GM10266 (cell line): ENCODE measurements at regions not wholly inside any gene's neighbourhood (a gene's known extent, or its start where the extent isn't known, plus 50 kb on each side); places are given as distances from the start of the nearest gene placed in this dataset.

Experiments used
- DNase-seq: peaks from one replicate; pipeline ENCODE4 v3.0.0; 2012; ENCODE audit errors: extremely low spot score
- CTCF ChIP-seq: IDR thresholded peaks from 2 replicates; pipeline ENCODE4 v1.5.1; 2012; ENCODE audit warnings: mild to moderate bottlenecking, low read depth; ENCODE audit not compliant: control insufficient read depth, insufficient read depth; ENCODE audit errors: missing control alignments

- DNase-seq: no peak
- TF ChIP-seq CTCF: no peak
Measured at GRCh38 chr4:128384765-128385598, 97.4 kb upstream of the PGRMC2 start.

GRCh38 chr4:128384091-128384520, 96.5 kb upstream of the PGRMC2 start:
- no peak for DNase-seq

GRCh38 chr4:128381748-128382559, 94.3 kb upstream of the PGRMC2 start:
- no peak for TF ChIP-seq CTCF
- DNase-seq: no peak

More at GRCh38 chr4:128384091-128384520, 96.5 kb upstream of the PGRMC2 start:
- TF ChIP-seq CTCF: no peak

GRCh38 chr4:128380306-128380705, 92.7 kb upstream of the PGRMC2 start:
- TF ChIP-seq CTCF: no peak
- no peak for DNase-seq

- DNase-seq: peak; percentile 18
- peak; percentile 38 for TF ChIP-seq CTCF
Measured at GRCh38 chr4:128379860-128380259, 92.2 kb upstream of the PGRMC2 start.

GRCh38 chr4:128378668-128379067, 91.1 kb upstream of the PGRMC2 start:
- DNase-seq: no peak
- no peak for TF ChIP-seq CTCF
